NCI-H2107 (cell line): ENCODE measurements at regions not wholly inside any gene's neighbourhood (a gene's known extent, or its start where the extent isn't known, plus 50 kb on each side); places are given as distances from the start of the nearest gene placed in this dataset.
"Not testable (repeated sequence)": the region's sequence is repeated elsewhere in the genome, so short reads cannot be mapped to it uniquely, and the experiment has no call there.

ENCODE experiments used
- DNase-seq: peaks from one replicate; lab custom pipeline; 2025; lab: John Stamatoyannopoulos, UW

DNA sequence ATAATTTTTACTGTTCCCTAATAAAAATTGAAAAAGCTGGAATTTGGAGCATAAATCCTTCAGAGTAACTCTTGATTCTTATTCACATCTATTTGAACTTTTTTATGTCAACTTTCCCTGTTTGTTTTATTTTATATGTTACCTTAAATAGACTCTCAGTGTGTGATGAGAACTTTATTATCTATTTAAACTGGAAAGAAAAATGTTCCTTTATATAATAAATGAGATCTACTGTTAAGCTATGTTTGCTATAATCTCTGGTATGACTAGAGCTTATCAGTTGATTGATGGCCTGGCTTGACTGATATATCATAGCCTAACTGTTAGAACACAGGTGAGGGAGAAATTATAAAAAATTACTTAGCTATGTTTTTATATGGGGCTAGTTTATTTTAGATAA lies 330.6 kb upstream of the EPHA6 start:
- no peak for DNase-seq

DNA sequence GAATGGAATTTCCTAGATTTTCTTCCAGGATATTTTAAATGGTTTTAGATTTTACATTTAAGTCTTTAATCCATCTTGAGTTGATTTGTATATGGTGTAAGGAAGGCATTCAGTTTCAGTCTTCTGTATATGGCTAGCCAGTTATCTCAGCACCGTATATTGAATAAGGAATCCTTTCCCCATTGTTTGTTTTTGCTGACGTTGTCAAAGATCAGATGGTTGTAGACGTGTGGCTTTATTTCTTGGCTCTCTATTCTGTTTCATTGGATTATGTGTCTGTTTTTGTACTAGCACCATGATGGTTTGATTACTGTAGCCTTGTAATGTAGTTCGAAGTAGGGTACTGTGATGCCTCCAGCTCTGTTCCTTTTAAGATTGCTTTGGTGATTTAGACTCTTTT lies 325.7 kb upstream of the EPHA6 start:
- no peak for DNase-seq

DNA sequence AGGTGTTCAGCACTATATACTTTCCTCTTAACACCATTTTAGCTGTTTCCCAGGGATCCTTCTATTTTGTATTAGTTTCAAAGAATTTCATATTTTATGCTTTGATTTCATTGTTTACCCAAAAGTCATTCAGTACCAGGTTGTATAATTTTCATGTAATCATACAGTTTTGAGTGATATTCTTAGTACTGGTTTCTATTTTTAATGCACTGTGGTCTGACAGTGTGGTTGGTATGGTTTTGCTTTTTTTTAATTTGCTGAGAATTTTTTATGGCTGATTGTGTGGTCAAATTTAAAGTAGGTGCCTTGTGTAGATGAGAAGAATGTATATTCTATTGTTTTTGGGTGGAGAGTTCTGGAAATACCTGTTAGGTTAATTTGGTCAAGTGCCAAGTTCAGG lies 323.4 kb upstream of the EPHA6 start:
- DNase-seq = no peak

DNA sequence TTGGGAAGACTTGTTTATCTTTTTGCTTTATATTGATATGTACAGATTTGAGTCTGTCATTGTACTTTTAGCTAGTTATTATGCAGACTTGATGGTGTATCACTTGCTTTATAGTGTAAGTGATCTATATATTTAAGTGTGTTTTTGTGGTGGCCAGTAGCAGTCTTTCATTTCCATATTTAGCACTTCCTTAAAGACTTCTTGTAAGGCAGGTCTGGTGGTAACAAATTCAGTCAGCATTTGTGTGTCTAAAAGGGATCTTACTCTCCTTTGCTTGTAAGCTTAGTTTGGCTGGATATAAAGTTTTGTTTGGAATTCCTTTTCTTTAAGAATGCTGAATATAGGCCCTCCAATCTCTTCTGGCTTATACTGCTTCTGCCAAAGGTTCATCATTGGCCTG lies 322.5 kb upstream of the EPHA6 start:
- DNase-seq = no peak

DNA sequence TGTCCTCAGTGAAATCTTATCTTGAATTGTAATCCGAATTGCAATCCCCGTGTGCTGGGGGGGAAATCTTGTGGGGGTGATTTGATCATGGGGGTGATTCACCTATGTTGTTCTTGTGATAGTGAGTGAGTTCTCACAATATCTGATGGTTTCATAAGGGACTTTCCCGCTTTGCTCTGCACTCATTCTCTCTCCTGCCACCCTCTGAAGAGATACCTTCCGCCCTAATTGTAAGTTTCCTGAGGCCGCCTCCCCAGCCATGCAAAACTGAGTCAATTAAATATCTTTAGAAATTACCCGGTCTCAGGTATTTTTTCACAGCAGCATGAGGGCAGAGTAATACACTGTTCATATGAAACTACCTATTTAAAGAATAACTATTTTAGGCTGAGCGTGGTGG lies 304.1 kb upstream of the EPHA6 start:
- no peak for DNase-seq

DNA sequence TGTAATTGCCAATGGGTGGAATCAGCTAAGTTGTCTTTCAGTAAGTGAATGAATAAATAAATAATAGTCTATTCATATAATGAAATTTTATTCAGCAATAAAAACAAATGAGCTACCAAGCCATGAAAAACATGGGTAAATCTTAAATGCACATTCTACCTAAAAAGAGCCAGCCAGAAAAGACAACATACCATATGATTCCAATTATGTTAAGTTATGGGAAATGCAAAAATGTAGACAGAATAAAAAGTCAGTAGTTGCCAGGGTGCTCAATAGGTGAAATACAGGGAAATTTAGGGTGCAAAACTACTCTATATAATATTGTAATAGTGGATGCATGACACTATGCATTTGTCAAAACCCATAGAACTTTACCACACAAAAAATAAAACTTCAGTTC lies 277.2 kb upstream of the EPHA6 start:
- DNase-seq = no peak

DNA sequence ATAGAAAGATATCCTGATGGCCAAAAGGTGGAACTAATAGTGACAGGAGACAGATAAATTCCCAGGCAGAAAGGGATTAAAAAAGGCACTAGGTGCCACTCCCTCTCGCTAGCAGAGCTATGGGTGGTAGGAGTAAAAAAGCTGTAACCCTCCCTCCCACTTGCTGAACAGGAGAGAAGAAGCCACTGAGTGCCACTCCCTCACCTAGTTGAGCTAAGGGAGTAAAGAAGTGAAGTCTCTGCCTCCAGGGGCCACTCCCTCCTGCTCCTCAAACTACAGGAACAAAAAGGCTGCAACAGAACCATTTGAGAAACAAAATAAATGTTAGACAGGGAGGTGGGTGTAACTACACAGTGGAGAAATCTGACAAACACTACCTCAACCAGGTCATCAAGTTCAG lies 276.2 kb upstream of the EPHA6 start:
- DNase-seq = no peak

DNA sequence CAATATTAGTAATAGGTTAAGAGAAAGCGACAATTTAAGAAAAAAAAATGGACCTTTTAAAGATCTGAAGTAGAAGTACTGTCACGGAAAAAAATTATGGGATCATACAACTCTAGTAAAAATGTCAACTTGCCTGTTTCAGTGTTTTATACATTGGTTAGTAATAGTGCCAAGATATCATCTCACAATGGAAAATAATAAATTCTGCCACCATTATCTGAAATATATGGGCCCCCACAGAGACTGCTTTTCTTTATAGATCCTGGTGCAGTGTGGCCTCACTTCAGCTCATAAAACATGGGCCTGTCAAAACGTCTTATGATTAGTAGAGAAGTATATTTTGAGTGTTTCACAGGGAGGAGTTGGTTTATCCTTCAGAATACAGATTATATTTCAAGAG lies 266.3 kb upstream of the EPHA6 start:
- DNase-seq = no peak

DNA sequence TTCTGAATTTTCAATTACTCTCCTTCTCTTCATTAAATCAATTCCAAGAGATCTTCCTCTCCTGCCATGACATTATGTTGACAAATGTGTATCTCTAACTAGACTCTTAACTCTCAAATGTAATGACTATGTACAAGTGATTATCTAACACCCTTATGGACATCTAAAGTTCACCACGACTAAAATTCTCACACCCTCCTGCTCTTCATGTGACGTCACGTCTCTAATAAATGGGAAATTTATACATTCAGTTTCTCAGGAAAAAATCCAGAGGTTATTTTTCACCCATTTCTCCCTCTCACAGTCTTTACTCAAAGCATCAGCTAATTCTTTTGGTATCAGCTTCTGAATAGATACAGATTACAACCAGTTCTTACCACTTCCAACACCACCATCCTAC lies 237.5 kb upstream of the EPHA6 start:
- DNase-seq = no peak

DNA sequence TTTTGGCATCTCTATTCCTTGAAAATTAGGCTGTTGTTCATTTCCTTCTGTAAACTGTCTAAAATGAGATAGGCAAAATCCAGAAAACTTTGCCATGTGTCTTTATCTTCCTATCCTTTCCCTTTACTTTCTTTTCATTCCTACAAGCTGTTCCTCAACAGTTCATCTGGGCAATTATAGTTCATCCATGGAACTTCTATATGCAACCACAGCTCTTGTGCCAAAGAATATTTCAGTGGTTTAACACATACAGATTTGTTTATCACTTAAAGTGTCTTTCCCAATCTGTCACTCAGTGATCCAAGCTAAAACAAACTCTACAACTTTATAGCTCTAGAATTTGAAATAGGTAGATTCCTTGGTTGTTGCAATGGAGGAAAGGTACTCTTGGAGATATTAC lies 230.3 kb upstream of the EPHA6 start:
- DNase-seq = no peak

DNA sequence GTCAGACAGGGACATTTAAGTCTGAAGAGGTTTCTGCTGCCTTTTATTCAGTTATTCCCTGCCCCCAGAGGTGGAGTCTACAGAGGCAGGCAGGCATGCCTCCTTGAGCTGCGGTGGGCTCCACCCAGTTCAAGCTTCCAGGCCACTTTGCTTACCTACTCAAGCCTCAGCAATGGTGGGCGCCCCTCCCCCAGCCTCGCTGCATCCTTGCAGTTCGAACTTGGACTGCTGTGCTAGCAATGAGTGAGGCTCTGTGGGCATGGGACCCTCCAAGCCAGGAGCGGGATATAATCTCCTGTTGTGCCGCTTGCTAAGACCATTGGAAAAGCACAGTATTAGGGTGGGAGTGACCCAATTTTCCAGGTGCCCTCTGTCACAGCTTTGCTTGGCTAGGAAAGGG lies 207.5 kb upstream of the EPHA6 start:
- not testable (repeated sequence) for DNase-seq

DNA sequence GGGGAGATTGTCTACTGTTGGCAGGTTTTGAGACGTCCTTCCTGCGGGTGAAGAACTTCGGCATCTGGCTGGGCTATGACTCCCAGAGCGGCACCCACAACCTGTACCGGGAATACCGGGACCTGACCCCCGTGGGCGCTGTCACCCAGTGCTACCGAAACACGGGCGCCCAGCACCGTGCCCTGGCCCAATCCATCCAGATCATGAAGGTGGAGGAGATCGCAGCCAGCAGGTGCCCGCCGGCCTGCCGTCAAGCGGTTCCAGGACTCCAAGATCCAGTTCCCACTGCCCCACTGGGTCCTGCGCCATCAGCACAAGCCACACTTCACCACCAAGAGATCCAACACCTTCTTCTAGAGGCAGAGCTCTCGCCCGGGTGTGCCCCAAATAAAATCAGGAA lies 194.9 kb upstream of the EPHA6 start:
- DNase-seq = no peak

DNA sequence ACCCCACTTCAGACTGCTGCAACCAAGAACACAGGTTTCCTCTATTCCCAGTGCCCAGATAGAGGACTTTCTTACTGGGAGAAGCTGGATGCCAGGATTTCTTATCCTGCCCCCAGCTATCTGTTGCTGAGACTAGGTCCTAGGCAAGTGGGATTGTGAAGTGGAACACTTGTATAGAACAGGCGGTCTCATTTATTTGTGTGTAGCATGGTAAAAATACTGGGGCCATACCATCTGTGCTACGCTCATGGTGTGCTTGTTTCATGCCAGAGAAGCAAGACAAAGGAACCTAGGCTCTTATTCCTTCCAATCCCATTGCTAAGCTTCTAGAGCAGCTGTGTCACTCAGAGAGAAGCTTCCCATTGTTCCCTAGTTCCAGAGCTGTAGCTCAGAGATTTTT lies 191.5 kb upstream of the EPHA6 start:
- DNase-seq = no peak

DNA sequence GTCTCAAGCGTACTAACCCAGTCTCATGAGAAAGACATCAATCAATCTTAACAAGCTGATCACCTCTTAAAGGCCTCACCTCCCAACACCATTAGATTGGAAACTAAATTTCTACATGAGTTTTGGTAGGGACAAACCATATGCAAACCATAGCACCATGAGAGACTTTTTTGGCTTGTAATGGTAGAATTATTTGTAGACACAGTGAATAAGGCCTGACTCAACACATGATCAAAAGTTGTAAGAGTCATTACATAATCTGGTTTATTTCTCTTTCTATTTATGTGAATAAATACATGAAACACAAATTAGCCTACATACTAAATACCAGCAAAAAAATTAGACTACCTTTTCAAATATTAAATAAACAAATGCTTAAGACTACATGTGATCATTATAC lies 183.3 kb upstream of the EPHA6 start:
- DNase-seq = no peak

DNA sequence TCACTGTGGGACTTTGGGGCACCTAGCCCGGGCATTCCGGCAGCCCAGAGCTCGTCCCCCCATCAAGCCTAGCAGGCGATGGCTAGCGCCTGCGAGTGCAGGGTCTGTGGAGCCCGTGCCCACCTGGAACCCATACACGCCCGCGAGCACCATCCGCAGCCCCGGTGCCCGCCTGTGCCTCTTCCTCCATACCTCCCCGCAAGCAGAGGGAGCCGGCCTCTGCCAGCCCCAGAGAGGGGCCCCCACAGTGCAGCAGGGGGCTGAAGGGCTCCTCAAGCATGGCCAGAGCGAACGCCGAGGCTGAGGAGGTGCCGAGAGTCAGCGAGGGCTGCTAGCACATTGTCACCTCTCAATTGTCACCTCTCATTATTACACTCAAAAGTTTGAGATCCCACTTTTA lies 167.8 kb upstream of the EPHA6 start:
- no peak for DNase-seq

DNA sequence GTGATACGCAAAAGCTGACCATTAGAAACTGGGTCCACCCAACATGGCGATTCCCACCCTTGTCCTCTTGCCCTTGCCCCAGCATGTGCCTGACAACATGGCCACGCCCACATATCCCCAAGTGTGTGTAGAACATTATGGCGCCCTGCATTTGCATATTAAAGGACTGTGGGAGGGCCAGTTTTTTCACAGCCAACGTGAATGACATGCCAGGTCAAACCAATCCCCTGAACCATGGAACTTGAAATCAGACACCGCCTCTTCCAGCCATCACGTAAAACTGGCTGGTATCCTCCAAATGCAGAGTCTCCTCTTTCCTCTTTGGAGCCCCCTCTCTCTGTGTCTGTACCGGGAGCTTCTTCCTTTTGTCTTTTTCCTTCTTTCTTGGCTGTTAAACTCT lies 156.7 kb upstream of the EPHA6 start:
- DNase-seq = no peak

DNA sequence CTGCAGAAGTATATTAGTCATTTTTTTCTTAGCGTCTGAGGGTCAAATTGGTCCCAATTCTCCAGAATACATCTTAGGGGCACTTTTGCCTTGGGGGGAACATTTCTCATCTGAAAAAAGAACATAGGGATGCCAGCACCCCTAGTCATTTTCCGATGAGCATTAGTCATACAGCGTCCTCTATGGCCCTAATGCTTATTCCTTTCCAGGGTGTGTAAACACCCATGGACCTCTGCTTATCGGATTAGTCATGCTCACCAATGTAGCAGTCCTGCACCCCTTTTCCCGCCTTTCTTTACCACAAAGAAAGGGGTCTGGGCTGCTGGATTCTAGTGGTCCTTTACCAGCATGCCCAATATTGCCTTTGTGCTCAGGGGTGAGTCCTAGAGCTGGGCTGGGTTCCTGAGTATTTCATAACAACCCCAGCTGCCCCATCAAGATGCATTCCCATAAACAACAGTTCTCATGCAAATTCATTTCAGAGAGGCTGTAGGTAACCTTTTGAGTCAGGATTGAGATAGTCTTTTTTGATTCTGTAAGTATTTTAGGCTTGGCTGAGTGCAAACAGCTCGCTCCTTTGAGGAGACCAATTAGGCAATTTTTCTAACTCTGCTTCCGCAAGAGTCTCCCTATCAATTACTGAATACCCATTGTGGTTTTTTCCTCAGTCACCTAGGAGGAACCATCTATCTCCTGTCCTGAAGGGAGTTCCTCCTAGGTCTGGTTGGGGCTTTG lies 142.4 kb upstream of the EPHA6 start:
- DNase-seq = not testable (repeated sequence)

DNA sequence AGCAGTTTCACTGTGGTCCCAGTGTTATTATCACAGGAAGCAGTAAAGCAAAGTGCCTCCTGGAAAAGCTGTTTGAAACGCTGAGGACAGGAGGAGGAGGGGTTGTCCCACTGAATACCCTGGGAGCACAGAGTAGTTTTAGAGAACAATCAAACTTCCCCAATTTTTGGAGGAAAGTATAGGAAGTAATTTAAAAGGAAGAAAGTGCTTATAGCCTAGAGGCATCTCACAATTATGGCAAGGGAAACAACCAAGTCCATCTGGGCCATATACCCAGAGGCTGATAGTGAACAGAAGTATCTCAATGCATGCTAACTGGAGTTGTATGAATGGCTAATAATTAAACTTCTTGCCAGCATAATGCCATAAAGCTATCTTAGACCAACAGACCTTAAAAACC lies 137.2 kb upstream of the EPHA6 start:
- no peak for DNase-seq

DNA sequence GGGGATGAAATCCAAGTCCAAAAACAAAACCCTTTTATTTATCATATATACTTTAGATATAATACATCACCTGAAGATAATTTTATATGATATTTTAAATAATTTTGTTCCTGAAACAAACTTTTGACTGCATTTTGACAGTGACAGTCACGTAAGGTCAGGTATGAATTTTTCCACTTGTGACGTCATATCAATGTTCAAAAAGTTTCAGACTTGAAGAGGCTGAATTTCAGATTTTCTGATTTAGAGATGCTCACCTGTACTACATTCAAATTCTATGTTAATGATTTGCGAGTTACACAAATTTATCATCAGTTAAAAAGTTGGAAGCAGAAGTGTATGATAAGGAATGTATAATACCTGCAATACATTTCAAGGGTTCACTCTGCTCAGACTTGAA lies 136.1 kb upstream of the EPHA6 start:
- no peak for DNase-seq

DNA sequence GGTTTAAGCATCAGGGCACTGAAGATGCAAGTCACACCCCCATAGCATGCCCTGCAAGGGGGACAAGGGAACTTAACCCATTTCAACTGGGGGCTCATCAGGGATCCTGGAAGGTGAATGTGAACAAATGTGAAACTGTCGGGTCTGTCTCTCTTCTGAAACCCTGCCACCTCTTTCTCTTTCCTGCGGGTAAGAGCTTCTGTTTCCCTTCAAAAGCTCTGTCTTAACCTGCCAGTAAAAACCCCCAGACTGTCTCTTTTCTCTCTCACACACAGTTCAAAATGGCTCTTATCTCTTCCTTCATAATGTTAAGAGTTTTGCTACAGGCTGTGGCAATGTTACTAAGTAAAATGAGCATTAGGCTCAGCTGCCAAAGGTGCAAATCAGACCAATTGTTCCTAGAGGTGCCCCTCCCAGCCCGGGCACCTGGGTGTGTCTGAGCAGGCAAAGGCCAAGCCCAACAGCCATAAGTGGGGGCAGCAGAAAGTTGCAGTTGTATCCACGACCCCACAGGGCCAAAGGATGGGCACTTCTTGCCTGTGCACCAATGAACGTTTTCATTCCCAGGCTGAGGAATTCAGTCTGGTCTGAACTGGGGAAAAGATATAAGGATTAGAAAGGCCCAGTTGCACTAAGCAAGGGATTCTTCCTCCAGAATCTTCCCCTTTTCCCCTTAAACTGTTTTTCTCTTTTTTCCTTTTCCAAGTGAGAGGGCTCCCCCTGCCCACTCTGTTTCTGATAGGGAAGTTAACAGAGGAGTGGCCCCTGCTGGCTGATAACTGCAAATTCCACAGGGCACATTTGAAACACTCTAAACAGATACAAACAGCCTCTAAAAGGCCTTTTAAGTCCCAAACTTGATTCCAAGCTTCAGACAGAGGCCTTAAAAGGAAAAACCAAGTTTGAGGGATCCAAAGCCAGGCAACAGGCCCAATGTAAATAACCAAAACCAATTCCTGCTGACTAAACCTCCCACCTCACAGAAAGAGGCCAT lies 113.8 kb upstream of the EPHA6 start:
- DNase-seq = no peak

DNA sequence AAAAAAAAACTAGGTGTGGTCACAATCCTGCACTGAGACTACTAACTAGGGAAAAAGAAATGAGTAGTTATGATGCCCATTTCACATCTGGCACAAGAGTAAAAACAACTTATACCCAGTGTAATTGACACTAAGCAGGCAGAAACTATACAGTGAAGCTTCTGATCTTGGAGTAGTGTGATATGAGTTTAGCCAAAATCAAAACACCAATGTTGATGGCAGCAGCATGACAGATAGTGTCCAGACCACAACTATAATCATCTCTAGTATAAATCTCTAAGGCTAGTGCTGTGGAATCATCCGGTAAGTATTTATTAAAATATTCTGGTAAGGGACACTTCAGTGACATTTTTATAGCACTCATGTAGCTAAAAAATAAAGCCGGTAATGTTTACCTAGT lies 108.5 kb upstream of the EPHA6 start:
- DNase-seq = no peak

DNA sequence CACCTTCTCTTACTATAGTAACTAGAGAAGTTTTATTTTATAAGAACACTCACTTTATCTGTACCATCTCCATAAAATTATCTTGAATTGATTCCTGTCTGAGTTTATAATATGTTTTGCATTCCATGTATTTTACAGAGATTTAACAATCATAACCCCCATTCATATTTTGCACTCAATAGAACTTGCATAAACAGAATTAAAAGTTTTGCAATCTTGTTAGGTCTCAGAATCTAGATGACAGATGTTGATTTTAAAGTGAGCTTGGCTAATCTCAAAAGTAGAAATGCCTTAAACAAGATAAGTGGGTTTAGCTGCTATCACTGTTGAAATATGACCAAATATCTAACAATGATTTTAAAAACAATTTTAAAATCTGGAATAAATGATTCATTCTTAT lies 107.9 kb upstream of the EPHA6 start:
- no peak for DNase-seq

DNA sequence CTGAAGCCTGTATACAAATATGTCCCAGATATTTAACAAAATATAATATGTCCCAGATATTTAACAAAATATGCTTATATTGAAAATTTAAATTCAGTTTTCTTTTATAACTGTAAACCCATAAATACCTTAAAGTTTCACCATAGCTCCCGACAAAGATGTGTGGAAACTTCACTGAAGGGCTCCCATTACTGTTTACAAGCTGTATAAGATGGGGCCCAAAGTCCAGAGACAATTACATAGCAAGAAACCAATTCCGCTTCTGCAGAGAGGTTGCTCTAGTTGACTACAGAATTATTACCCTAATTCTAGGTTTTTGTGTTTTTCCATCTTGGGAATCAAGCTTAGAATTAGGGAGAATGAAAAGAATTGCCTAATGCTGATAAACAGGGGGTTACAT lies 102.6 kb upstream of the EPHA6 start:
- DNase-seq = no peak

DNA sequence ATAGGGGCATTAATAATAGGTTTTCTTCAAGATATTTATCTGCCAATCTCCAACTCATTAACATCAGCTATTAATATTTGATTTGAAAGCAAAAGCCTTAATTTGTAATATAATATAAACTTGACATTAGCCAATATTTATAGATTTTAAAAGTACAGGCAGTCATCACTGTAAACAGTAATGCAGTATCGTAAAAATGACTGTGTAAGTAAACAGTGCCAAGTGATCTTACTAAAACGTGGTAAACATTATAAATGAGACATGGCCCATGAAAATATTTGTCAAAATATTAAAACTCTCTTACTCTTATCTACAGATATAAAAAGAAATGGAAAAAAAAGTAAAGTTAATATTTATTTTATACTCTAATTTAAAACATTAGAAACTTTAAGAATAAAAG lies 101.6 kb upstream of the EPHA6 start:
- no peak for DNase-seq
